ENCODE measurements at regions not wholly inside any gene's neighbourhood (a gene's known extent, or its start where the extent isn't known, plus 50 kb on each side); places are given as distances from the start of the nearest gene placed in this dataset.

DNA sequence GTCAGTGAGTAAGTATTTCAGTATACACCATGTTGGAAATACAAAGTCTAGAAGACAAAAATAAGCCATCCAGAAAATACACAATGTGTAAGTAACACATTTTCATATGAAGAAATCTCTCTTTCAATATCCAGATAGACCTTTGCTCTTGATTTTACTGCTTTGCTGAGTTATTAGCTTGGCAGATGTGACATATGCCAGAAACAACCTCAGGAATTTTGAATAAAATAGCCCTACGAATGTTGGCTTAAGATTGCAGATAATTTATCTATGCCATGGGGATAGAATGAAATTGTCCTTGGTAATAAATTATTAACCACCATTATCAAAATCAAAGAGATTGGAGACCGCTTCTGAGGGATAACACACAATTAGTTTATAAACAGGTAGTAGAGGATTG, 1036.9 kb upstream of the EPHA7 start:
- H3K27ac Mint-ChIP-seq, result no peak overlapping the region
- no peaks in the 10 kb centered on the region for H3K27me3 Mint-ChIP-seq (ENCODE audit: insufficient read depth)
- H3K36me3 Mint-ChIP-seq (ENCODE audit: low read depth), result no peaks in the 10 kb centered on the region
- DNase-seq, result no peak
- TF ChIP-seq CTCF (IDR thresholded peaks at IDR 0.05), result no peak
- H3K4me3 Mint-ChIP-seq, result no peak overlapping the region
- H3K9me3 Mint-ChIP-seq, result peaks cover 34% of the 10 kb centered on the region
- H3K4me1 Mint-ChIP-seq (ENCODE audit: low read depth), result no peaks in the 10 kb centered on the region

- no peaks in the 10 kb centered on the region for H3K36me3 Mint-ChIP-seq (ENCODE audit: low read depth)
- no peaks in the 10 kb centered on the region for H3K4me1 Mint-ChIP-seq (ENCODE audit: low read depth)
- H3K9me3 Mint-ChIP-seq, result peaks cover 34% of the 10 kb centered on the region
- H3K27me3 Mint-ChIP-seq (ENCODE audit: insufficient read depth), result no peaks in the 10 kb centered on the region
- H3K27ac Mint-ChIP-seq, result no peak overlapping the region
- DNase-seq, result no peak
- no peak overlapping the region for H3K4me3 Mint-ChIP-seq
- TF ChIP-seq CTCF (IDR thresholded peaks at IDR 0.05), result no peak
Observed at GRCh38 chr6:94454231-94454630, 1034.9 kb upstream of the EPHA7 start.

- no peak for TF ChIP-seq CTCF (IDR thresholded peaks at IDR 0.05)
- Mint-ChIP-seq H3K9me3 (peaks cover 31% of the 10 kb centered on the region), H3K4me3 (no peak overlapping the region), H3K27me3 (ENCODE audit: insufficient read depth) (no peaks in the 10 kb centered on the region), H3K36me3 (ENCODE audit: low read depth) (no peaks in the 10 kb centered on the region), H3K4me1 (ENCODE audit: low read depth) (no peaks in the 10 kb centered on the region), H3K27ac (no peak overlapping the region)
- no peak for DNase-seq
Observed at GRCh38 chr6:94446120-94446519, 1026.8 kb upstream of the EPHA7 start.

DNA sequence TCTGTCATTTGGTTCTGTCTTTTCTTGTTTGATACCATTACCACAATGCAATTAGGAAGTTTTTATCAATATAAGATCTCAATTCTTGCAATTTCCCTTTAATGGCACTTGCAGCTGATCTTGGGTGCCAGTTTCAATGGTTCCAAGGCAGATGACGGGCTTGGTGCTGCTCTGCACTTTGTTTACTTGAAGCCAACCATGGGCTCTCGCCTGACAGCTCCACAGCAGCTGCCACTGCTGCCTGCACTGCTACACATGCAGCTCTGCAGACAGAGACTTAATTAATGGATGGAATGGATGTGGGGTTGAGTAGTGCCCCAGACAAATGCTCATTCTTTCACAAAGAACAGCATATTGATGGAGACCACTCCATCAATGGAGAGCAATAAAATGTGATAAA, 1024.3 kb upstream of the EPHA7 start:
- Mint-ChIP-seq H3K36me3 (ENCODE audit: low read depth) (no peaks in the 10 kb centered on the region), H3K27me3 (ENCODE audit: insufficient read depth) (no peaks in the 10 kb centered on the region), H3K27ac (no peak overlapping the region), H3K9me3 (peaks cover 20% of the 10 kb centered on the region), H3K4me3 (no peak overlapping the region), H3K4me1 (ENCODE audit: low read depth) (no peaks in the 10 kb centered on the region)
- DNase-seq, result no peak
- no peak for TF ChIP-seq CTCF (IDR thresholded peaks at IDR 0.05)

DNA sequence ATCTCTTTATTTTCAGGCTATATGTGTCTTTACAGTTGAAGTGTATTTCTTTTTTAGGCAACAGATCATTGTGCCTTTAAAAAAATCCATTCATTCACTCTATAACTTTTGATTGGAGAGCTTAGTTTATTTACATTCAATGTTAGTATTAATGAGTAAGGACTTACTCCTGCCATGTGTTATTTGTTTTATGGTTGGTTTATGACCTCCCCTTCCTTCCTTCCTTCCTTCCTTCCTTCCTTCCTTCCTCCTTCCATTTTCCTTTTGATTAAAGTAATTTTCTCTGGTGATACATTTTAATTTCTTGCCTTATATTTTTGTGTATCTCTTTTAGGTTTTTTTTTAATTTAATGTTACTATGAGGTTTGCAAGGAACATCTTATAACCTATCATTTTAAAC, 1005.3 kb upstream of the EPHA7 start:
- DNase-seq, result no peak
- Mint-ChIP-seq H3K4me3 (no peak overlapping the region), H3K27me3 (ENCODE audit: insufficient read depth) (no peaks in the 10 kb centered on the region), H3K9me3 (peaks cover 43% of the 10 kb centered on the region), H3K36me3 (ENCODE audit: low read depth) (no peaks in the 10 kb centered on the region), H3K4me1 (ENCODE audit: low read depth) (no peaks in the 10 kb centered on the region), H3K27ac (no peak overlapping the region)
- TF ChIP-seq CTCF (IDR thresholded peaks at IDR 0.05), result no peak

GRCh38 chr6:94417363-94417762, 998.0 kb upstream of the EPHA7 start:
- Mint-ChIP-seq H3K36me3 (ENCODE audit: low read depth) (no peaks in the 10 kb centered on the region), H3K27ac (no peak overlapping the region), H3K4me1 (ENCODE audit: low read depth) (no peaks in the 10 kb centered on the region), H3K27me3 (ENCODE audit: insufficient read depth) (no peaks in the 10 kb centered on the region), H3K9me3 (peaks cover 20% of the 10 kb centered on the region), H3K4me3 (no peak overlapping the region)
- no peak for TF ChIP-seq CTCF (IDR thresholded peaks at IDR 0.05)
- no peak for DNase-seq
